ENCODE measurements at regions not wholly inside any gene's neighbourhood (a gene's known extent, or its start where the extent isn't known, plus 50 kb on each side); places are given as distances from the start of the nearest gene placed in this dataset.

GRCh38 chr3:79864077-79864476 lies 96.3 kb upstream of the ROBO1 start:
- no peak for TF ChIP-seq CTCF (IDR thresholded peaks at IDR 0.05; ENCODE audit: extremely low read depth, insufficient read depth, missing control alignments)
- in situ Hi-C loops (cut with MboI; ENCODE audit: low pct_unique_long_range_greater_than_20kb, low sequenced_read_pairs, unreplicated experiment), result no loop called here
- no peak for DNase-seq (ENCODE audit: low spot score)

DNA sequence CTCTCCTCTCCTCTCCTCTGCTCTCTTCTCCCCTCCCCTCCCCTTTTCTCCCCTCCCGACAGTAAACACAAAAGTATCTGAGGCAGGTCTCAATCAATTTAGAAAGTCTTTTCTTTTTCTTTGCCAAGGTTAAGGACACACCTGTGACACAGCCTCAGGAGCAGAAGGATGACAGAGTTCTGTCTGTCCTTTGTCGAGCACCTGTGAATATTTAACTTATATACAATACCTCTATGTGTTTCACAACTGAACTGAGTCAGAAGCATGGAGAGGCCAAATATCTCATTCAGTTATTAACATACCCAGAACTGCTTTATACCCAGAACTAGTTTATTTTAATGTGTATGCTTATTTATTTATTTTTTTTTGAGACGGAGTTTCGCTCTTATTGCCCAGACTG lies 81.1 kb upstream of the ROBO1 start:
- no peak for DNase-seq (ENCODE audit: low spot score)
- in situ Hi-C loops (cut with MboI; ENCODE audit: low pct_unique_long_range_greater_than_20kb, low sequenced_read_pairs, unreplicated experiment), result no loop called here

GRCh38 chr3:79847928-79848327 lies 80.1 kb upstream of the ROBO1 start:
- no peak for TF ChIP-seq CTCF (IDR thresholded peaks at IDR 0.05; ENCODE audit: extremely low read depth, insufficient read depth, missing control alignments)
- no peak for DNase-seq (ENCODE audit: low spot score)
- in situ Hi-C loops (cut with MboI; ENCODE audit: low pct_unique_long_range_greater_than_20kb, low sequenced_read_pairs, unreplicated experiment), result no loop called here

More for the DNA sequence above, 81.1 kb upstream of the ROBO1 start:
- TF ChIP-seq CTCF (IDR thresholded peaks at IDR 0.05; ENCODE audit: extremely low read depth, insufficient read depth, missing control alignments), result no peak

- DNase-seq (ENCODE audit: low spot score), result peak; percentile 14
Observed at GRCh38 chr3:79846148-79846933, 78.5 kb upstream of the ROBO1 start.

GRCh38 chr3:79845546-79845945 lies 77.7 kb upstream of the ROBO1 start:
- DNase-seq (ENCODE audit: low spot score), result no peak
- in situ Hi-C loops (cut with MboI; ENCODE audit: low pct_unique_long_range_greater_than_20kb, low sequenced_read_pairs, unreplicated experiment), result no loop called here
- TF ChIP-seq CTCF (IDR thresholded peaks at IDR 0.05; ENCODE audit: extremely low read depth, insufficient read depth, missing control alignments), result no peak

More at GRCh38 chr3:79846148-79846933, 78.5 kb upstream of the ROBO1 start:
- peak; percentile 64 for TF ChIP-seq CTCF (IDR thresholded peaks at IDR 0.05; ENCODE audit: extremely low read depth, insufficient read depth, missing control alignments)
- in situ Hi-C loops (cut with MboI; ENCODE audit: low pct_unique_long_range_greater_than_20kb, low sequenced_read_pairs, unreplicated experiment), result no loop called here

DNA sequence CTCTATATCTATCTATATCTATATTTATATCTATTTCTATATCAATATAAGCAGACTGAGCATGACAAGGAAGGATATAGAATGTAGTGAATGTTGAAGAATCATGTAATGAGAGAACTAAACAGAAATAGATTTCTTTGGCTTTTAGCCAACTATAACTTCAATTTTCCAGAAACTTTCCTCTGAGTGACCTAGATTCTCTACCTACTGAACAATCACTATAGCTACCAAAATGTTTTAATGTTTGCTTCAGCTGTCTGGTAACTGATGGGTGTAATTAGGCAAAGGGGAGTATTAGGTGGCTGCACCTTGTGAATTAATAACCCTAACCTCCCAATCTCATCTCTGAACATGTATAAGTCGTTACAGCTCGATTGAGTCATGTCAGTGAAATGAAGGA lies 76.4 kb upstream of the ROBO1 start:
- DNase-seq (ENCODE audit: low spot score), result no peak
- in situ Hi-C loops (cut with MboI; ENCODE audit: low pct_unique_long_range_greater_than_20kb, low sequenced_read_pairs, unreplicated experiment), result no loop called here
- TF ChIP-seq CTCF (IDR thresholded peaks at IDR 0.05; ENCODE audit: extremely low read depth, insufficient read depth, missing control alignments), result no peak
